Activated T-cell treated with anti-CD3 and anti-CD28 coated beads, Interleukin-2, amount 50 U/mL, for 1 hour (primary cell): ENCODE measurements at regions not wholly inside any gene's neighbourhood (a gene's known extent, or its start where the extent isn't known, plus 50 kb on each side); places are given as distances from the start of the nearest gene placed in this dataset.

Experiments used
- DNase-seq: peaks from one replicate; pipeline ENCODE4 v3.0.0-alpha.2; 2020

- no peak for DNase-seq
These were observed 49.9 kb upstream of the CXCR4 start for GRCh38 chr2:136167721-136168475.
